ENCODE measurements at regions not wholly inside any gene's neighbourhood (a gene's known extent, or its start where the extent isn't known, plus 50 kb on each side); places are given as distances from the start of the nearest gene placed in this dataset.

GRCh38 chr1:4331767-4332163 is 322.6 kb upstream of the AJAP1 start:
- TF ChIP-seq CTCF (IDR thresholded peaks at IDR 0.05) (no peak), POLR2A (IDR thresholded peaks at IDR 0.05) (no peak)
